H1 (cell line): ENCODE measurements at regions not wholly inside any gene's neighbourhood (a gene's known extent, or its start where the extent isn't known, plus 50 kb on each side); places are given as distances from the start of the nearest gene placed in this dataset.

ENCODE experiments used
- CTCF ChIA-PET: fragments of 300-600 bp; sonication (Branson Sonifier 250); formaldehyde crosslinking; loops from one replicate; lab custom pipeline; 2021; ENCODE audit not compliant: partially characterized antibody; lab: Charles Lee
- POLR2A ChIA-PET: fragments of 300-600 bp; sonication (Branson Sonifier 250); formaldehyde crosslinking; loops from one replicate; lab custom pipeline; 2021; ENCODE audit warnings: inconsistent platforms; ENCODE audit not compliant: partially characterized antibody; lab: Charles Lee
- DNase-seq, 2 experiments: peaks; one replicate each; pipeline versions ENCODE4 v3.0.0 to v3.0.0-alpha.2; 2010 to 2022; ENCODE audit warnings: low spot score in 2 of 2, low read depth in 1 of 2, mixed read lengths in 1 of 2
- FAIRE-seq: peaks from 2 replicates; lab custom pipeline; 2011; peaks lifted over from hg19 to GRCh38; lab: Jason Lieb, UNC
- H2AFZ ChIP-seq: 2 replicates; pipeline ENCODE4 v1.8.1; 2012; ENCODE audit warnings: low read length, inconsistent platforms
- H2AK5ac ChIP-seq: 2 replicates; pipeline ENCODE4 v1.6.1; 2013; ENCODE audit warnings: low read depth, low read length
- H2BK120ac ChIP-seq: replicated peaks from 2 replicates; pipeline ENCODE3; 2013; ENCODE audit warnings: low read depth, low read length, inconsistent platforms
- H2BK12ac ChIP-seq: 2 replicates; pipeline ENCODE4 v1.6.1; 2013; ENCODE audit warnings: low read depth, low read length
- H2BK15ac ChIP-seq: 2 replicates; pipeline ENCODE4 v1.6.1; 2013; ENCODE audit warnings: low read length
- H2BK20ac ChIP-seq: 2 replicates; pipeline ENCODE4 v1.6.1; 2013; ENCODE audit warnings: low read length
- H2BK5ac ChIP-seq: 2 replicates; pipeline ENCODE4 v1.6.1; 2013; ENCODE audit warnings: low read depth, low read length
- H3K14ac ChIP-seq: 2 replicates; pipeline ENCODE4 v1.6.1; 2013; ENCODE audit warnings: inconsistent platforms; ENCODE audit not compliant: insufficient read length
- H3K18ac ChIP-seq: 2 replicates; pipeline ENCODE4 v1.6.1; 2013; ENCODE audit warnings: low read length; ENCODE audit errors: extremely low read depth
- H3K23ac ChIP-seq: 2 replicates; pipeline ENCODE4 v1.6.1; 2013; ENCODE audit warnings: inconsistent platforms; ENCODE audit not compliant: insufficient read length
- H3K23me2 ChIP-seq: 2 replicates; pipeline ENCODE4 v1.6.1; 2013; ENCODE audit warnings: low read depth, low read length
- H3K27ac ChIP-seq: 2 replicates; pipeline ENCODE4 v1.6.1; 2011; ENCODE audit warnings: low read depth, low read length, inconsistent platforms
- H3K27me3 ChIP-seq, 4 experiments: replicated peaks in 1 of 4; 1 replicate in 1 of 4; 2 replicates in 3 of 4; pipeline versions ENCODE4 v1.6.1 to v1.8.1; 2011 to 2013; ENCODE audit warnings: low read length in 3 of 4, mild to moderate bottlenecking in 3 of 4, inconsistent platforms in 2 of 4, mixed read lengths in 2 of 4, moderate library complexity in 1 of 4; ENCODE audit not compliant: control insufficient read depth in 3 of 4, insufficient read depth in 3 of 4; ENCODE audit errors: extremely low read depth in 1 of 4
- H3K36me3 ChIP-seq, 4 experiments: 2 replicates each; pipeline versions ENCODE4 v1.6.1 to v1.8.1; 2011 to 2013; ENCODE audit warnings: mild to moderate bottlenecking in 4 of 4, low read length in 3 of 4, moderate library complexity in 2 of 4, control low read depth in 1 of 4, inconsistent platforms in 1 of 4; ENCODE audit not compliant: insufficient read depth in 4 of 4, control insufficient read depth in 2 of 4
- H3K4ac ChIP-seq: replicated peaks from 2 replicates; pipeline ENCODE3; 2013; ENCODE audit warnings: low read length, low read depth, mixed read lengths, inconsistent platforms; ENCODE audit not compliant: insufficient read length
- H3K4me1 ChIP-seq, 4 experiments: replicated peaks in 1 of 4; 1 replicate in 1 of 4; 2 replicates in 3 of 4; pipeline versions ENCODE4 v1.6.1 to v1.8.1; 2011 to 2013; ENCODE audit warnings: low read length in 3 of 4, inconsistent platforms in 2 of 4, mixed read lengths in 1 of 4; ENCODE audit not compliant: insufficient read depth in 4 of 4, control insufficient read depth in 3 of 4
- H3K4me2 ChIP-seq, 2 experiments: 2 replicates each; pipeline versions ENCODE4 v1.6.1 to v1.8.1; 2011 to 2013; ENCODE audit warnings: low read depth in 2 of 2, low read length in 2 of 2, control low read depth in 1 of 2, inconsistent platforms in 1 of 2, mild to moderate bottlenecking in 1 of 2; ENCODE audit not compliant: insufficient read depth in 1 of 2
- H3K4me3 ChIP-seq, 4 experiments: fragments of 200-600, 300-600 bp in 1 of 4; sonication (generic), shearing (Covaris generic), sonication (Bioruptor Twin) in 1 of 4; 2 replicates each; pipeline versions ENCODE4 v1.5.1 to v1.8.1; 2011 to 2016; ENCODE audit warnings: low read length in 4 of 4, low read depth in 3 of 4, control low read depth in 2 of 4, inconsistent platforms in 2 of 4, mild to moderate bottlenecking in 2 of 4, mixed read lengths in 1 of 4, moderate library complexity in 1 of 4; ENCODE audit not compliant: insufficient read depth in 2 of 4; ENCODE audit errors: extremely low read depth in 1 of 4
- H3K56ac ChIP-seq: replicated peaks from 2 replicates; pipeline ENCODE3; 2013; ENCODE audit warnings: low read depth, mild to moderate bottlenecking, mixed read lengths, low read length, inconsistent platforms; ENCODE audit not compliant: insufficient read length
- H3K79me1 ChIP-seq: 2 replicates; pipeline ENCODE4 v1.6.1; 2013; ENCODE audit warnings: low read depth, low read length, control low read depth
- H3K79me2 ChIP-seq, 2 experiments: 2 replicates each; pipeline versions ENCODE4 v1.6.1 to v1.8.1; 2012 to 2013; ENCODE audit warnings: low read length in 2 of 2, mild to moderate bottlenecking in 2 of 2, inconsistent platforms in 1 of 2; ENCODE audit not compliant: insufficient read depth in 2 of 2, control insufficient read depth in 1 of 2
- H3K9ac ChIP-seq, 4 experiments: replicated peaks in 1 of 4; 1 replicate in 1 of 4; 2 replicates in 3 of 4; pipeline versions ENCODE4 v1.6.1 to v1.8.1; 2011 to 2013; ENCODE audit warnings: low read depth in 3 of 4, low read length in 3 of 4, control low read depth in 2 of 4, mild to moderate bottlenecking in 2 of 4, moderate library complexity in 2 of 4, inconsistent platforms in 1 of 4; ENCODE audit errors: extremely low read depth in 1 of 4
- H3K9me3 ChIP-seq, 2 experiments: 2 replicates each; pipeline versions ENCODE4 v1.6.1 to v1.8.1; 2012 to 2013; ENCODE audit warnings: mild to moderate bottlenecking in 2 of 2, moderate library complexity in 2 of 2, control low read depth in 1 of 2, inconsistent platforms in 1 of 2, low read depth in 1 of 2, low read length in 1 of 2, mixed read lengths in 1 of 2; ENCODE audit not compliant: insufficient read depth in 2 of 2
- H4K20me1 ChIP-seq, 2 experiments: replicated peaks in 1 of 2; 2 replicates each; pipeline versions ENCODE3 to v1.8.1; 2011 to 2013; ENCODE audit warnings: inconsistent platforms in 2 of 2, low read length in 2 of 2, mild to moderate bottlenecking in 1 of 2; ENCODE audit not compliant: insufficient read depth in 2 of 2, control insufficient read depth in 1 of 2
- H4K5ac ChIP-seq: 2 replicates; pipeline ENCODE4 v1.6.1; 2013; ENCODE audit warnings: low read length, low read depth, mixed read lengths, inconsistent platforms; ENCODE audit not compliant: insufficient read length
- H4K8ac ChIP-seq: 2 replicates; pipeline ENCODE4 v1.8.0; 2013; ENCODE audit warnings: mild to moderate bottlenecking, moderate library complexity, low read length, inconsistent platforms; ENCODE audit not compliant: insufficient read depth; ENCODE audit errors: extremely low read depth
- H4K91ac ChIP-seq: replicated peaks from 2 replicates; pipeline ENCODE3; 2013; ENCODE audit warnings: low read length, mixed read lengths, inconsistent platforms; ENCODE audit not compliant: insufficient read length
- ASH2L ChIP-seq: fragments of 200-600, 300-600 bp; sonication (generic); IDR thresholded peaks from one replicate; pipeline ENCODE4 v1.7.1; 2017; ENCODE audit warnings: low read length
- ATF2 ChIP-seq: IDR thresholded peaks from 2 replicates; pipeline ENCODE4 v1.6.1; 2012; ENCODE audit warnings: low read length, inconsistent platforms
- ATF3 ChIP-seq: IDR thresholded peaks from 2 replicates; pipeline ENCODE4 v1.6.1; 2011; ENCODE audit warnings: low read depth, mild to moderate bottlenecking, low read length; ENCODE audit not compliant: insufficient read depth
- CREB1 ChIP-seq: IDR thresholded peaks from 2 replicates; pipeline ENCODE4 v1.6.1; 2012; ENCODE audit warnings: inconsistent platforms
- EGR1 ChIP-seq: IDR thresholded peaks from 2 replicates; pipeline ENCODE4 v1.6.1; 2011; ENCODE audit warnings: low read depth, low read length, borderline replicate concordance
- FOSL1 ChIP-seq: IDR thresholded peaks from 2 replicates; pipeline ENCODE4 v1.6.1; 2011; ENCODE audit warnings: mild to moderate bottlenecking, low read depth, low read length, moderate library complexity; ENCODE audit not compliant: insufficient read depth
- JUN ChIP-seq: IDR thresholded peaks from 2 replicates; pipeline ENCODE4 v1.6.1; 2011; ENCODE audit warnings: low read depth, mild to moderate bottlenecking, improper control_type of control experiment, low read length
- JUND ChIP-seq: IDR thresholded peaks from 2 replicates; pipeline ENCODE4 v1.6.1; 2011; ENCODE audit warnings: mild to moderate bottlenecking, improper control_type of control experiment, low read length
- KDM5A ChIP-seq: fragments of 200-600 bp; IDR thresholded peaks from 2 replicates; pipeline ENCODE4 v1.7.1; 2012; ENCODE audit warnings: mild to moderate bottlenecking, low read length, inconsistent platforms, mixed read lengths
- RAD21 ChIP-seq, 2 experiments: IDR thresholded peaks in 1 of 2; conservative IDR thresholded peaks in 1 of 2; 2 replicates each; pipeline ENCODE4 v1.6.1; 2011; ENCODE audit warnings: low read depth in 2 of 2, low read length in 2 of 2, improper control_type of control experiment in 1 of 2, inconsistent platforms in 1 of 2, mild to moderate bottlenecking in 1 of 2, moderate library complexity in 1 of 2
- RBBP5 ChIP-seq: IDR thresholded peaks from 2 replicates; pipeline ENCODE4 v1.7.1; 2012; ENCODE audit warnings: low read depth, mild to moderate bottlenecking, inconsistent platforms, low read length, moderate library complexity, borderline replicate concordance
- SP2 ChIP-seq: IDR thresholded peaks from 2 replicates; pipeline ENCODE4 v1.6.1; 2012; ENCODE audit warnings: mild to moderate bottlenecking, low read length, inconsistent platforms
- SP4 ChIP-seq: IDR thresholded peaks from 2 replicates; pipeline ENCODE4 v1.6.1; 2012; ENCODE audit warnings: low read length, inconsistent platforms
- TEAD4 ChIP-seq: IDR thresholded peaks from 2 replicates; pipeline ENCODE4 v1.6.1; 2012; ENCODE audit warnings: low read depth, low read length, inconsistent platforms, mixed read lengths
- WGBS, 2 experiments: shearing (Covaris generic) in 1 of 2; methylation state at CpG; one replicate each; pipeline versions ENCODE4 v1.1.6 to v1.1.7; 2013 to 2015; ENCODE audit warnings: low lambda C conversion rate in 2 of 2, mixed read lengths in 2 of 2, inconsistent platforms in 1 of 2, low coverage in 1 of 2, missing lambda C conversion rate in 1 of 2; ENCODE audit not compliant: insufficient replicate concordance in 2 of 2, insufficient coverage in 1 of 2, insufficient read length in 1 of 2; ENCODE audit errors: extremely low coverage in 1 of 2, missing lambda C conversion rate in 1 of 2; 5-methylcytosine and 5-hydroxymethylcytosine counted together

- Histone ChIP-seq H4K91ac (no peak overlapping the region), H3K79me1 (no peaks in the 10 kb centered on the region), H3K4me1 (no peaks in the 10 kb centered on the region), H4K5ac (no peak overlapping the region), H3K23me2 (no peaks in the 10 kb centered on the region), H3K14ac (no peak overlapping the region), H3K9ac (no peak overlapping the region), H3K27ac (no peak overlapping the region), H3K79me2 (no peaks in the 10 kb centered on the region), H3K56ac (no peak overlapping the region), H4K8ac (no peak overlapping the region), H3K9me3 (no peaks in the 10 kb centered on the region), H2AK5ac (no peak overlapping the region), H3K18ac (no peak overlapping the region), H2BK120ac (no peak overlapping the region), H2BK20ac (no peak overlapping the region), H3K23ac (no peak overlapping the region), H3K4ac (no peak overlapping the region), H2BK5ac (no peak overlapping the region), H2BK12ac (no peak overlapping the region), H4K20me1 (no peaks in the 10 kb centered on the region), H3K27me3 (no peaks in the 10 kb centered on the region), H3K4me2 (no peak overlapping the region), H3K36me3 (no peaks in the 10 kb centered on the region), H2AFZ (no peak overlapping the region), H2BK15ac (no peak overlapping the region), H3K4me3 (no peak overlapping the region)
- DNase-seq: no peak
- POLR2A ChIA-PET: no interaction called here
- no peak for FAIRE-seq
- WGBS, 2 experiments: 96% methylated on average over 11 of the region's 11 CpGs; no CpG with 5 or more reads in 1 of the 2 experiments
- CTCF ChIA-PET: interaction anchor here (0.8 to 1.1 kb wide), 2 partner anchors 10 to 17 kb away, joined by 3 read pairs; no protein-coding TSS in a partner anchor
- TF ChIP-seq JUN (no peak), ATF3 (no peak), JUND (no peak), EGR1 (no peak), SP2 (no peak), CREB1 (no peak), FOSL1 (no peak), ASH2L (no peak), KDM5A (no peak), RBBP5 (no peak), TEAD4 (no peak), RAD21 (IDR thresholded peaks at IDR 0.05 in 1 of 2, conservative IDR thresholded peaks at IDR 0.05 in 1 of 2; ENCODE audit: low read depth in 2 of 2, low read length in 2 of 2) (no peak), SP4 (no peak), ATF2 (no peak)
These were observed 68.2 kb upstream of the XYLT1 start for GRCh38 chr16:17538927-17539326.
